ENCODE measurements at regions not wholly inside any gene's neighbourhood (a gene's known extent, or its start where the extent isn't known, plus 50 kb on each side); places are given as distances from the start of the nearest gene placed in this dataset.

GRCh38 chr5:5572010-5572865, 149.8 kb downstream of the ICE1 start:
- TF ChIP-seq CTCF (IDR thresholded peaks at IDR 0.05; ENCODE audit: low read length) (no peak), EZH2phosphoT487 (IDR thresholded peaks at IDR 0.05; ENCODE audit: low read length) (no peak), EZH2 (optimal IDR thresholded peaks at IDR 0.05; ENCODE audit: low read depth, low read length) (no peak)

Measured in MM.1S (cell line).